SIG-M5 treated with dmso at 0.1 percent for 504 hours (cell line): ENCODE measurements at regions not wholly inside any gene's neighbourhood (a gene's known extent, or its start where the extent isn't known, plus 50 kb on each side); places are given as distances from the start of the nearest gene placed in this dataset.
A peak's percentile ranks its signal among the peaks of the same experiment; 100 is the strongest.
"Not testable (repeated sequence)": the region's sequence is repeated elsewhere in the genome, so short reads cannot be mapped to it uniquely, and the experiment has no call there.

Experiments
- DNase-seq: peaks from one replicate; lab custom pipeline; 2025; ENCODE audit not compliant: unreplicated experiment; lab: John Stamatoyannopoulos, UW

- not testable (repeated sequence) for DNase-seq
Measured at GRCh38 chr16:21514474-21514840, 84.9 kb upstream of the METTL9 start.

GRCh38 chr16:21516705-21517040, 82.7 kb upstream of the METTL9 start:
- DNase-seq, result not testable (repeated sequence)

GRCh38 chr16:21517263-21517662, 82.1 kb upstream of the METTL9 start:
- DNase-seq, result not testable (repeated sequence)

- not testable (repeated sequence) for DNase-seq
Measured at GRCh38 chr16:21519361-21520133, 79.8 kb upstream of the METTL9 start.

GRCh38 chr16:21520134-21521047, 79.0 kb upstream of the METTL9 start:
- peak; percentile 86 for DNase-seq

- DNase-seq, result not testable (repeated sequence)
Measured at GRCh38 chr16:21521048-21521389, 78.4 kb upstream of the METTL9 start.

- DNase-seq, result not testable (repeated sequence)
Measured at GRCh38 chr16:21521390-21522143, 77.8 kb upstream of the METTL9 start.

GRCh38 chr16:21522846-21523245, 76.5 kb upstream of the METTL9 start:
- not testable (repeated sequence) for DNase-seq

GRCh38 chr16:21523411-21524067, 75.8 kb upstream of the METTL9 start:
- DNase-seq, result no peak

GRCh38 chr16:21524068-21524751, 75.2 kb upstream of the METTL9 start:
- DNase-seq, result no peak

- not testable (repeated sequence) for DNase-seq
Measured at GRCh38 chr16:21524752-21525028, 74.7 kb upstream of the METTL9 start.

- peak; percentile 52 for DNase-seq
Measured at GRCh38 chr16:21525029-21525895, 74.1 kb upstream of the METTL9 start.

- DNase-seq, result not testable (repeated sequence)
Measured at GRCh38 chr16:21525956-21526922, 73.1 kb upstream of the METTL9 start.

- no peak for DNase-seq
Measured at GRCh38 chr16:21526923-21527807, 72.2 kb upstream of the METTL9 start.

- DNase-seq, result not testable (repeated sequence)
Measured at GRCh38 chr16:21529060-21529658, 70.2 kb upstream of the METTL9 start.

- DNase-seq, result not testable (repeated sequence)
Measured at GRCh38 chr16:21530729-21531383, 68.5 kb upstream of the METTL9 start.

- DNase-seq, result not testable (repeated sequence)
Measured at GRCh38 chr16:21532996-21533395, 66.4 kb upstream of the METTL9 start.
